ENCODE measurements at regions not wholly inside any gene's neighbourhood (a gene's known extent, or its start where the extent isn't known, plus 50 kb on each side); places are given as distances from the start of the nearest gene placed in this dataset.

DNA sequence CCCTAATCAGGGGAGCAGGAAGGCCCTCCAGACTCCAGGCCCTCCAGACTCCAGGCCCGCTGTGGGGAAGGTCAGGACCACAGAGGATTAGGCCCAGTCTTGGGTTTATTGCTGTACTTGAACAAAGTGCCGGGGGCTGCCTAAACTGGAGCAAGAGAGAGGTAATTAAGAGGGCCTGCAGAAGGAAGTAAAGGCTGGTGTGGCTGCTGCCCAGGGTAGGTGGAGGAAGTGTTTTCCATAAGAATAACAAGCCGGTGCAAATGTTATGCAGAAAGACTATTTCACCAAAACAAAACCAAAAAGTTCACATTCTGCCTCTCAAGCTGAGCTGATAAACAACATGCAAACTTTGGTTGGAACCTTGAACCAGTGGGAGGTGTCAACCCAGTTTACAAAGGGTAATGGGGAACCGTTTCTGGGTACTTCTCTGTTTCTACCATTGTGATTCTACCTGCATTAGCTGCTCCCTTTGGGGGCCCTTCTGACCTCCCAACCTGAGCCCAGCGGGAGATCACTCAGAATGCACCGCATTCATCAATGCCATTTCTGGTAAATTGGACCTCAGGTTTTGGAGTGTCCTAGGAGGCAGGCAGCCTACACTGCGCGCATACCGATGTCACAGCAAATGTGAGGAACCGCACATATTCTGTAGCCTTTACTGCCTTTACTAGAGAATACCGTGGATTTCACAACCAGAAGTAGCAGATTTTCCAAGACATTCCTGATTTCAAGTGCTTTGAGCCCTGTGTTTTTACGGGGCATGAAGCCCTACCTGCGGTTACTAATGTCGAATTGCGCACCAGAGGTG is 59.7 kb upstream of the BCOR start:
- DNase-seq, result no peak

DNA sequence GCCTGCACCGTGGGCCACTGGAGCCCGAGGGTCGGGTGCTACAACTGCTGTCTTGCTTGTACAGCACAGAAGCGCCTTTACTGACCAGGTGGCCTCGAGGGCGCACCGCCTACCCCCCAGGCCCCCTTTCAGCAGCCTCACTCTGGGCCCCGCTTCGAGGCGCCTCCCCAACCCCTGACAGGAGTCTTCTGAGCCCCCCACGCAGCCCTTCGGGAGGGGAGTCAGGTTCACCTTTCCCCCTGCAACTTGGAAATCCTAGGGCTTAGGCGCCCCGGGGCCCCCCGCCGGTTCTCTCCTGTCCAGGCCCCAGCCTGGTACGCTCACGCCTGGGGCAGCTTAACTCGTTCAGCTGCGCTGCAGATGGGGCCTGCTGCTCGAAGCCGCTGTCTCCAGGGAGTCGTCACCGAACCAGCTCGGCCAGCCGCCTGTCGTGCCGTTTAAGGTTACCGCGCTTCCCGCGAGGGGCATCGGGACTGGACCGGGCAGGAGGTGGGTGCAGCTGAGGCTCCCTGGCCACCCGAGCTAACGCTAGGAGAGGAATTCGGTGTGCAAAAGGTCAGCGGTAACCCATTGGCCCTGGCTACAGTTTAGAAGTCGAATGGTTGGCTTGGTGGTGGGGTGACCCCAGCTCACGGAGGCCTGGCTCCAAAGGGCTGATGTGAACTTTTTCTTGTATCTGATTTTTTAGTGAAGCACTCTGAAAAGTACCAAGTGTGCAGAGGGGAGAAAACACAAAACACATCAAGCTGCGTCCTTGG is 58.9 kb upstream of the BCOR start:
- no peak for DNase-seq

DNA sequence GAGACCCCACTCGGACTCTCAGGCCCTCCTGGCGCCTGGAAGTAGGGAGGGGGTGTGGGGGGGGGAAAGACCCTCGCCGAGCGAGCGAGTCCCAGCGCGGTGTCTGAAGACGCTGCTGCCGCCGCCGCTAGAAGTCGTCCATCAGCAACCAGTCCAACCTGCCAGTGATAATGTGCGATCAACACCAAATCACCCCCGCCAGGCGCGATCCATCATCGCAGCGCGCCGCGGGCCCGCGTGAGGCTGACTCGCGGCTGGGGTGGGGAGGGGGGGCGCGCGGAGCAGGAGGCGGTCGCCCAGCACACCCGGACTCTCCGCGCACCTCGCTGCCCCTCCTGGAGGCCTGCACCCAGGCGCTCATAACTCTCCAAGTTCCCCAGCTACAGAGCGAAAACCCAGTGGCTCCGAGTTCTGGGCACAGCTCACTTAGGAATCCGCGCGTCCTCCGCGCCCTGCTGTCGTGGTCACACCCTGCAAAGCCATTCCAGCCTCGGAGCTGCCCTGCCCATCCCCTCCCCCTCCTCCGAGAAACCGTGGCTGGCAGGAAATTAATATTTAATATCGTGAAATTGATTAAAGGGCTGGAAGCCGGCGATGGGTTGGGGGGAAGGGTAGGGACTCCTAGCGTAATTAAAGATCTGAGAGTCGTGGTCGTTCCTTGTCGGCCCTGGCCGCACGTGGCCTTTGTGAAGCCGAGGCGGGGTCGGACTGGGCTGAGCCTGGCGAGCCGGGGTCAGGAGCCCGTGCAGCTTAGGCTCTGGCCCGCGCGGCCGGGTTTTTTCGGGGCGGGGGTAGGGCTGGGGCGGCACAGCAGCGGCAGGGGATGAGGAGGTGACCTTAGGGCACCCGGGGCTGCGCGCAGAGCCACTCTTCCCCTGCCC is 58.1 kb upstream of the BCOR start:
- no peak for DNase-seq

DNA sequence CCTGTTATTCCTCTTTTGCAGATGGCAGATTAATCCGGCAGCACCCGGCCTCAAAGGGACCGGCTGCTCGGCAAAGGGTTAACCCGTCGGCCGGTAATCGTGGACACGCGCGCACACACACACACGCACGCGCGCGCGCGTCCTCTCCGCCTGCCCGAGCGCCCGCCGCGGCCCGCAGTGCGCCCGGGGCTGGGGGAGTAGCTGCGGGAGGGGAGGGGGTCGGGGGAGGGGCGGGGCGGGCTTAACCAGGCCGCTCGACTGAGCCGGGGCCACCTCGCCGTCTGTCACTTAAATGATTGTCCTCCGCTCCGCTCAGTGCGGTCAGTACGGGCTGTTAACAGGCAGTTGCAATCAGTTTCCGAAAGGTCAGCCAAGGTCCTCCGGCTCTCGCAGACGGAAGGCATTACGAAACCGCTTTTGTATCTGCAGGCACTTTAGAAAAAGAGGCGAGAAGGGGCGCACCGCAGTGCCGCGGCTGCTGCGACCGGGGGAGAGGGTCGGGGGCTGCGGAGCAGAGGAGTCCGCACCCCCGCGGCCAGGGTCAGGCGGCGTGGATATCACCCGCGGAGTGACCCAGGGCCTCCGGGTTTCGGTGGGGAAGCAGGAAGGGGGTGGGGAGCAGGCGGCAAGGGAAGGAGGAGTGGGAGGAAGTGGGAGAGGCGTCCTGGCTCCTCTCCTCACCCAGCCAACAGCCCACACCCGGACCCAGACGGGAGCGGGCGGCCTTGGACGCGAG is 57.3 kb upstream of the BCOR start:
- no peak for DNase-seq

DNA sequence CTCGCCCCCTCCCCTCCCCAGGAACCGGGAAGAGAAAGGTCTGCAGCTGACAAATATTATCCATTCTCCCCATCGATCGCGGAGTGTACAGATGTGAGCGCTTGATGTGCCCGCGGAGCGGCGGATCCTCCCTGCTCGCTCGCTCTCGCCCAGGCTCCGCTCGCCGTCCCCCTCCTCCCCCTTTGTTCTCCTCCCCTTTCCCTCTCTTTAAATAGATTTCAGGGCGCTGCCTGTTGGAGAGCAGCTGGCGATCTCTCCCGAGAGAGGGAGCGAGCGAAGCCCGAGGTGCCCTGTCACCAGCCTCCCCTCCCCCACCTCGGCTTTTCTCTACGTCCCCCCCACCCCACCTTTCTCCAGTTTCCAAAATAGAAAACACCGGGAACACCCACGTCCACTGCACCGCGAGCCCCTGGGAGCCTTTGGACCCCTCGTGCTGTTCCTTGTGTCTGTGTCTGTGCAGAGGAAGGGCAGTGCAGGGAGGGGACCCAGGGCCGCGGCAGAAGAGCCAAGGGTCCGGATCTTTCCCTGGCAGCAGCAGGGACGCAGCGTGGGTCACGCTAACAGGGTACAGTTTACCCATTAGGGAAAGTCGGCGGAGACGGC is 56.6 kb upstream of the BCOR start:
- DNase-seq, result no peak

DNA sequence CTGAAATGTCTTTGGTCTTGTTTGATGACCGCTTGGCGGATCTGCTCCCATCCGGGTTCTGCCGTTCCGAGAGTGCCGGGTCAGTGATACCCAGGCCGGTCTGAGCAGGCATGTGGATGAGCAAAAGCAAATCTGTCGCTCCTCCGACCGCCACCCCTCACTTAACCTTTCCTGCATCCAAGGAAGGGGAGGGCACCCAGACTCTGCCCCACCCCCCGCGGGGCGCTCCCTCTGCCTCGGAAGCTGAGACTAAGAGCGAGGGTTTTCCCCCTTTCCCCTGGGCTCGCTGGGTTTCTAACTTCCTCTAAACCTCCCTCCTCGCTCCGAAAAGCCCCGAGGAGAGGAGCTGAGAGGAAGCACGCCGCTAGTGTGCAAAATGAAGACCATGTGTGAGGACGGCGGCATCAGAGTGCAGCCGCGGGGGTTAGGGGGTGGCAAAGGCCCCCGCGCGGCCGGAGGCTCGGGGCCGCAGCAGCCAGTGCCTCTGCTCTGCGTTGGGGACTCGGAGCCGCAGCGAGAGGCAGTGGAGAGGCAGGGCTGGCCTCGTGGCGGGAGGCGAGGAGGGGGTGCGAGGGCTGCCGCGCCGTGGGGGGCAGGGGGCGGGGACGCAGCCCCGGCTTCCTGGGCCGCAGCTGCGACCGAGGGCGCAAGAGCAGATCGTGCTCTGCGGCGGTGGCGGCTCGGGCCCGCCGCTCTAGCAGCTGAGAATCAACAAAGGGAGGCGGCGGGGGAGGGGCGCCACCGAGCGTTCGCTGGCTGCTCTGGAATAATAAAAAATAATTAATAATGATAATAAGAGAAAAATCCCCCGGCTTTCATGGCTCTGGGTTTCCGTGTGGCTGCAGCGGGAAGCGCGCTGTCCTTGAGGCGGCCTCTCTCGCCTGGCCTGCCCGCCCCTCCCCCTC is 55.8 kb upstream of the BCOR start:
- peak; percentile 64 to 66 for DNase-seq

DNA sequence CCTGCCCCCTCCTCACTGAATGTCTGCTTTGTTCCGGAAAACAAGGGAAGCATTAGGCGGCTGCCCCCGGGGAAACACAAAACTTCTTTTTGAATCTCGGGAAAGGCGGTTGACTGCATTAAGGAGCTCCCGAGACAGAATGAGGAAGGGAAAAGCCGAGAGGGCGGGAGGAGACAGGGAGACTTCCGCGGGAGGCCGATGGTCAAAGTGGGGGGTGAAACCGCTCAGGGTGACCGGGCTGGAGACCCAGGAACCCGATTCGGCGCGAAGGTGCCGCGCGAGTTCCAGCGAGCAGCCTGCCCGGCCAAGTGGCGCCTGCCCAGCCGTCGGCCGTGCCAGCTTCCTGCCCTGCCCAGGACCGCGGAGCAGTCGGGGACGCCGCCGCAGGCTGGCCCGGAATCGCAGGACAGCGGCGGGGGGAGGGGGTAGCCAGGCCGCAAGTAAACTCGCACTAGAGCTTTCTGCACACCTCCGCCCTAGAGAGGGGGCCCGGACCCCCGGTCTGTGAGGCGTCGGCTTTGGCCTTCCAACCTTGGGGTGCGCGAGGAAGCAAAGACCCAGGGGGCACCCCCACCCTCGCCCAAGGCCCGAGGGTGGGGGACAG is 55.1 kb upstream of the BCOR start:
- no peak for DNase-seq

DNA sequence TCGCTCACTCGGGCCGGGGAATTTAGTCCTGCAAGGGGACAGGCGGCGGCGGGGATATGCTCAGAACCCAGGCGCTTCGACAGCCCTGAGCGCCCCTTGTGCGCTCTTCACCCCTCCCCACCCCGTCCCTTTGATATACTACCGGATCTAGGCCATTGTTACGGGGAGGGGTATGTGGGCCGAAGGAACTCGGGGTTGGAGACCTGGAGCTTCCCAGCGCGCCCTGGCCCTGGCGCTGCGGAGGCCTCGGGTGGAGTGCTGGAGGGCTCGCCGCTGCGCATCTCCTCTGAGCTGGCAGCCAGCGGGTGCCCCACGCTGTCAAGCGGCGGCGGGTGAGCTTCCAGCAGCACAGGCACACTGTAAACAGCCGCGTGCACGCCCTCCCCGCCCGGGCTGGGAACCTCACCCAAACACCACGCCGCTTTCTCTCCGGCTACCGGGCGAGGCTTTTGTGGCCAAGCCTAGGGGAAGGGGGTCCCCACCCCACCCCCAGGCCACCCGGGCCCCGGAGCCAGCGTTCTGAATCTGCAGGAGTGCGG is 54.5 kb upstream of the BCOR start:
- no peak for DNase-seq

DNA sequence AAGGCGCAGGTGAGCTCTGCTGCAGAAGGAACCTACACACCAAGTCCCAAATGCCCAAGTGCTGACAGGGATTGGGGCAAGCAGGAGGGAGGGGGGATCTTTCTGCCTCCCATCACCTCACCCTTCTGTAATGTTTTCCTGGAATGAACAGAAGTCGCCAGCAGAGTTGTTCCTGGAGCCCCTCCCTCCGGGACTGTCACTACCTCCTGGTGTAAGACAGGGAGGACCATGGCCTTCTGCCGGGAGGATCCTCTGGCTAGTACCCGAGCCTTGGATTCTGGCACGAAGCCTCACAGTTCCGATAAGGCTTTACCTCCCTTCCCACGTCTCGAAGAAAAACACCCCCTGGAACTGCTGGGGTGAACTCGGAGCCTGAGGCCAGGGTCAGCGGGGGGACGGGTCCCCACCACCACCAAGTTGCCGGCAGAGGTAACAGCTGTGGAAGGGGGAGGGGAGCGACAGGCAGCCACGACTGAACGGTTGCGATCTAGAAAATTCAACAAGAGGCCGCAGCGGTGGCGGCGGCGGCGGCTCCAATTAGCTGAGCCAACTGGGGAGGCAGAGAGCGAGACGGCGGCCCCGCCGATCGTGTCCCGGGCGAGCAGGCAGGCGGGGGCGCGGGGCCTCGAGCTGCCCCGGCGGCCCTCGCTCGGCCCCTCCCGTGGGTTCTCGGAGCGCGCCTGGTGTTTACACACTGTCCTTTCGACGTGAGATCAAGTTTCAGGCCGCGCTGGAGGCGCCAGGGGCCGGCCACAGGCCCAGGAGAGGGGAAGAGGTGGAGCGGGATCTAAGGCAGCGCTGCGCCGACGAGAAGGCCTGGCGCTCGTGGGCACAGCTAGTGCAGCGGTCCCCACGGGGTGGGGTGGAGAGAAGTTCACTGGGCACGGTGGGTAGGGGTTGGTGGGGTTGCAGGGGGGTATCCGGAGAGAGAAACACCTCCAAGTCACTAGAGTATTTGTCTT is 53.7 kb upstream of the BCOR start:
- no peak for DNase-seq

DNA sequence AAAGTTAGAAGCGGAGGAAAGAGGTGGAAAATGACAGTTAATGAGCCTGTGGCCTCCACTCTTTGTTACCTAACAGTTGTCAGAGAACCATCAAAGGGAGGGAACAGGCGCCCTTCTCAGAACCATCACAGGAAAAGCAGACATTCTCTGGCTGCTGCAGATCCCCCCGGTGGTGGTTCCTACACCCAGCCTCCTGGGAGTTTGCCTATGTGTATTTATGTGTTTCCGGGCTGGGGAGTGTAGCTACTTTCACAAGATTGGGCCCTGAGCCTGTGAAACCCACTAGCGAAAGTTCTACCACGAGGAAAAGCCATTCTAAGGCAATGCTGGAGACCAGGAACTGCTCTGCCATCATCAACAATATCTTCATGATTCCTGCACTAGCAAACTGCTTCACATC is 52.7 kb upstream of the BCOR start:
- DNase-seq, result no peak

DNA sequence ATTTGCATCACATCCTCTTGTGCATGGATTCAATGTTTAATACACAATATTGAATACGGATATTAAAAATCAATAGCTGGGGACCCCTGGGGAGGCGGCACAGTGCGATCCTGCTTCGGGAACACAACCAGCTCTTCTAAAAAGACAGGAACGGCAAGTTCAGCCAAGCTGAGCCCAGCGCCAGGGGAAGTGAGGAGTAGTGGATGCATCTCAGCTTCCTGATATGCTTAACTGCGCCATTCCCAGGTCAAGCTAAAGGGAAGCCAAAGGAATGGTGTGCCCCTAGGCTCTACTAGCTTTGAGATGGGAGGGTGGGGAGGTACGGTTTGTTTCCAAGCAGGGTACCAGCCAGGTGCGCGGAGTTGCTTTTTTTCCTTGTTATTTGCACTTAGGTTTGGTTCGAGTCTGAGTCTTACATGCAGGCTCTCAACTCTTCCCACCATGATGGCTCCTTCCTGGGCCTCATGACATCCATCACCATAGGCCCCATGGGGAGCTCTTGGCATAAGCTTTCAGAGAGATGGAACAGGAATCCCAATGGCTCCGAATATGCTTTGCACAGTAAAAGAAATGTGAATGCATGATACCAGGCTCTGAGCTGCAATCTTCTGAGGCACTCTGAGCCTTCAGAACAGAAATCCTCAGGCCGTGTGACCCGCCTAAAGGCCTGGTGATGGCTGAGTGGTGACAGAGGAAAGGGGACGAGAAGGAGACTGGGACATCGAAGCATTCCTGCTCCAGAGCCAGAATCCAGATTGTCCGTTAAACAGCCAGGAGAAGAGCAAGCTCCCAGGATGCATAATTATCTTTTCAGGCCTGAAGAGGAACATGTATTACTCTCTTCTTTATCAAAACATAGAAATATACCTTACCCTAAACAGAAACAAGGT is 51.8 kb upstream of the BCOR start:
- no peak for DNase-seq

DNA sequence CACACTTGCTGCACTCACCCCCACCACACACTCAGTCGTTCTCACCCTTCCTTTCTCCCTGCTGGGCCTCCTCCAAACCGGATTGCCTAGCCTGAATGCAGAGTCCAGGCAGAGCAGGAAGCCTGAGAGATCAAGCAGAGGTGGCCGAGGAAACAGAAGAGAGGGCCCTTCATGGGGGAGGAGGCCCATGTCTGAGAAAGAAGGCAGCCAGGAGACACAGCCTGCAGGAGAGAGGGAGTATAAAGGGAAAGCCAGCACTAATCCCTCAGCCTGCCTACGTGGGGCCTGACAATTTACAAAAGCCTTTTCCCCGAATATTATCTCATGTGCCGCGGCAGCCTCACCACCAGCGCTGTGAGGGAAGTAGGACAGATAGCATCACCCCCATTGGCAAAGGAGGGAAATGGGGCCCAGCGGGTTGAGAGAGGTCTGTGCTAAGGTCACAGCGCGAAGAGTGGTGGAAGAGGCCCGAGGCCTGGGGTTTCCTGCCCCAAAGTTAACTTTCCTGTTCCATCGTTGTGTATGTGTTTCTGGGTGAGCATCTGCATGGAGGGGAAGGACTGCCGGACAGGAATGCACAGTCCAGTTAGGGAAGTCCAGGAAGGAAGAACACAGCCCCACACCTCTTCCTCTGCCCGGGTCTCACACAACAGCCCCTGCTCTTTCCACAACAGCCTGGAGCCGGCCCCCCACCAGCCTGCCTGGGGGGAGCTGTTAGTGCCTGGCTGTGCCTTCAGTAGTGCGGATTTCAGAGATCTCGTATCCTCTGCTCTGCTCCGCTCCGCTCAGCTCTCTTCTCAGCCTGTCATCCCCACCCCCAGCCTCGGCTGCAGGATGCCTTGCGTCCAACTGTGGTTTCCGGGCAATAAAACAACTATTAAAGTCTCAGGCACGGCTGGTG is 50.9 kb upstream of the BCOR start:
- DNase-seq, result no peak

DNA sequence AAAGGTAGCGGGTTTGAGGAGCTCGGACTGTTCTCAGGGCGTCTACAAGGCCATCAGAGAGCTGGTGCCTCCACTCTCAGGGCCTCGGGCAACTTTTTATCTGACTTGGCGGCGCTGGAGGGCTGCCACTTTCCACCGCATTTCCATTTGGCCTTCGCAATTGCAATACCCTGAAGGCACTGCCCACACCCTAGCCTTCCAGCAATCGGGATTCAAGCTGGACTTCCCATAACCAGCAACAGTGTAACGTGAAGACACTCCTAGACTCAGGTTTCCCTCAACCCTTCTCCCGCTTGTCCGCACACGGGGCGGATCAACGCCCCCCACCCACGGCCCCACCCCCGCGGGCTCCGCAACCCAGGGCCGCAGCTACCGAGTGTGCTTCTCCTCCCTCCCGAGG is 50.2 kb upstream of the BCOR start:
- DNase-seq, result no peak
